Keratinocyte (primary cell): ENCODE measurements at regions not wholly inside any gene's neighbourhood (a gene's known extent, or its start where the extent isn't known, plus 50 kb on each side); places are given as distances from the start of the nearest gene placed in this dataset.

Source experiments
- DNase-seq: peaks from one replicate; pipeline ENCODE4 v3.0.0-alpha.2; 2011; ENCODE audit warnings: low read depth, missing footprints, low spot score
- FAIRE-seq: peaks from 2 replicates; lab custom pipeline; 2011; peaks lifted over from hg19 to GRCh38; lab: Jason Lieb, UNC
- H2AFZ ChIP-seq: 2 replicates; pipeline ENCODE4 v1.6.0; 2012; ENCODE audit warnings: low read length, control low read depth, inconsistent platforms; ENCODE audit not compliant: control insufficient read depth
- H3K27ac ChIP-seq: 2 replicates; pipeline ENCODE4 v1.5.1; 2011; ENCODE audit warnings: low read length; ENCODE audit not compliant: control insufficient read depth, insufficient read depth
- H3K27me3 ChIP-seq: 3 replicates; pipeline ENCODE4 v1.6.0; 2011; ENCODE audit warnings: low read length; ENCODE audit not compliant: control insufficient read depth, insufficient read depth; ENCODE audit errors: extremely low read depth
- H3K36me3 ChIP-seq, 2 experiments: 2 replicates in 1 of 2; 3 replicates in 1 of 2; pipeline ENCODE4 v1.5.1; 2011; ENCODE audit warnings: low read length in 2 of 2, mild to moderate bottlenecking in 1 of 2; ENCODE audit not compliant: control insufficient read depth in 2 of 2, insufficient read depth in 2 of 2; ENCODE audit errors: extremely low read depth in 1 of 2
- H3K4me1 ChIP-seq: 3 replicates; pipeline ENCODE4 v1.5.1; 2011; ENCODE audit warnings: low read length; ENCODE audit not compliant: control insufficient read depth, insufficient read depth; ENCODE audit errors: extremely low read depth
- H3K4me2 ChIP-seq: 3 replicates; pipeline ENCODE4 v1.6.0; 2011; ENCODE audit warnings: low read depth, low read length; ENCODE audit not compliant: control insufficient read depth, insufficient read depth; ENCODE audit errors: extremely low read depth
- H3K4me3 ChIP-seq, 3 experiments: fragments of 200-600 bp in 1 of 3; sonication (generic) in 1 of 3; 2 replicates in 2 of 3; 3 replicates in 1 of 3; pipeline ENCODE4 v1.5.1; 2011 to 2016; ENCODE audit warnings: low read length in 3 of 3, mild to moderate bottlenecking in 3 of 3, control low read depth in 2 of 3, inconsistent platforms in 1 of 3, low read depth in 1 of 3, mixed read lengths in 1 of 3, mixed run types in 1 of 3, moderate library complexity in 1 of 3; ENCODE audit not compliant: control insufficient read depth in 2 of 3, insufficient read depth in 2 of 3; ENCODE audit errors: extremely low read depth in 1 of 3
- H3K79me2 ChIP-seq: 2 replicates; pipeline ENCODE4 v1.6.0; 2012; ENCODE audit warnings: low read length; ENCODE audit not compliant: control insufficient read depth, insufficient read depth
- H3K9ac ChIP-seq: 3 replicates; pipeline ENCODE4 v1.6.0; 2011; ENCODE audit warnings: low read length; ENCODE audit not compliant: control insufficient read depth, insufficient read depth; ENCODE audit errors: extremely low read depth
- H3K9me1 ChIP-seq: 3 replicates; pipeline ENCODE4 v1.6.0; 2011; ENCODE audit warnings: low read length; ENCODE audit not compliant: control insufficient read depth, insufficient read depth; ENCODE audit errors: extremely low read depth
- H3K9me3 ChIP-seq: 2 replicates; pipeline ENCODE4 v1.5.1; 2012; ENCODE audit warnings: low read depth, low read length; ENCODE audit not compliant: control insufficient read depth
- H4K20me1 ChIP-seq: 3 replicates; pipeline ENCODE4 v1.6.0; 2011; ENCODE audit warnings: low read length; ENCODE audit not compliant: control insufficient read depth, insufficient read depth; ENCODE audit errors: extremely low read depth
- EZH2 ChIP-seq: IDR thresholded peaks from one replicate; pipeline ENCODE4 v1.6.1; 2012; ENCODE audit warnings: inconsistent platforms, mild to moderate bottlenecking, low read length, moderate library complexity
- dilution Hi-C: fragments of 300-500 bp; cut with MboI; formaldehyde crosslinking; loops from one replicate; pipeline ENCODE4 v1.7.0; 2020; ENCODE audit warnings: low sequenced_read_pairs; ENCODE audit not compliant: extremely low pct_ligation_motif_present
- TF ChIP-seq, protein P1 (sequence below), 3 experiments: IDR thresholded peaks in 1 of 3; conservative IDR thresholded peaks in 1 of 3; optimal IDR thresholded peaks in 1 of 3; 2 replicates in 2 of 3; 3 replicates in 1 of 3; pipeline versions ENCODE3 to v1.5.1; 2011; ENCODE audit warnings: low read length in 3 of 3, mild to moderate bottlenecking in 3 of 3, moderate library complexity in 2 of 3, control low read depth in 1 of 3, inconsistent platforms in 1 of 3; ENCODE audit not compliant: insufficient read depth in 2 of 3; ENCODE audit errors: extremely low read depth in 1 of 3

GRCh38 chr12:91766454-91766853 lies 379.2 kb downstream of the BTG1 start:
- H4K20me1 ChIP-seq, result no peaks in the 10 kb centered on the region
- H3K27ac ChIP-seq, result no peak overlapping the region
- H3K9me3 ChIP-seq, result no peaks in the 10 kb centered on the region
- H3K9me1 ChIP-seq, result no peaks in the 10 kb centered on the region
- TF ChIP-seq EZH2, result no peak
- TF ChIP-seq, protein P1, sequence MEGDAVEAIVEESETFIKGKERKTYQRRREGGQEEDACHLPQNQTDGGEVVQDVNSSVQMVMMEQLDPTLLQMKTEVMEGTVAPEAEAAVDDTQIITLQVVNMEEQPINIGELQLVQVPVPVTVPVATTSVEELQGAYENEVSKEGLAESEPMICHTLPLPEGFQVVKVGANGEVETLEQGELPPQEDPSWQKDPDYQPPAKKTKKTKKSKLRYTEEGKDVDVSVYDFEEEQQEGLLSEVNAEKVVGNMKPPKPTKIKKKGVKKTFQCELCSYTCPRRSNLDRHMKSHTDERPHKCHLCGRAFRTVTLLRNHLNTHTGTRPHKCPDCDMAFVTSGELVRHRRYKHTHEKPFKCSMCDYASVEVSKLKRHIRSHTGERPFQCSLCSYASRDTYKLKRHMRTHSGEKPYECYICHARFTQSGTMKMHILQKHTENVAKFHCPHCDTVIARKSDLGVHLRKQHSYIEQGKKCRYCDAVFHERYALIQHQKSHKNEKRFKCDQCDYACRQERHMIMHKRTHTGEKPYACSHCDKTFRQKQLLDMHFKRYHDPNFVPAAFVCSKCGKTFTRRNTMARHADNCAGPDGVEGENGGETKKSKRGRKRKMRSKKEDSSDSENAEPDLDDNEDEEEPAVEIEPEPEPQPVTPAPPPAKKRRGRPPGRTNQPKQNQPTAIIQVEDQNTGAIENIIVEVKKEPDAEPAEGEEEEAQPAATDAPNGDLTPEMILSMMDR (optimal IDR thresholded peaks at IDR 0.05 in 1 of 3, IDR thresholded peaks at IDR 0.05 in 1 of 3, conservative IDR thresholded peaks at IDR 0.05 in 1 of 3; ENCODE audit: extremely low read depth in 1 of 3, insufficient read depth in 2 of 3, low read length in 3 of 3), result no peak
- no peak overlapping the region for H3K9ac ChIP-seq
- dilution Hi-C loops, result no loop called here
- no peaks in the 10 kb centered on the region for H3K36me3 ChIP-seq
- no peak overlapping the region for H3K4me2 ChIP-seq
- FAIRE-seq, result no peak
- no peaks in the 10 kb centered on the region for H3K27me3 ChIP-seq
- DNase-seq, result no peak
- no peak overlapping the region for H3K4me3 ChIP-seq
- no peak overlapping the region for H2AFZ ChIP-seq
- no peaks in the 10 kb centered on the region for H3K4me1 ChIP-seq
- H3K79me2 ChIP-seq, result no peaks in the 10 kb centered on the region

DNA sequence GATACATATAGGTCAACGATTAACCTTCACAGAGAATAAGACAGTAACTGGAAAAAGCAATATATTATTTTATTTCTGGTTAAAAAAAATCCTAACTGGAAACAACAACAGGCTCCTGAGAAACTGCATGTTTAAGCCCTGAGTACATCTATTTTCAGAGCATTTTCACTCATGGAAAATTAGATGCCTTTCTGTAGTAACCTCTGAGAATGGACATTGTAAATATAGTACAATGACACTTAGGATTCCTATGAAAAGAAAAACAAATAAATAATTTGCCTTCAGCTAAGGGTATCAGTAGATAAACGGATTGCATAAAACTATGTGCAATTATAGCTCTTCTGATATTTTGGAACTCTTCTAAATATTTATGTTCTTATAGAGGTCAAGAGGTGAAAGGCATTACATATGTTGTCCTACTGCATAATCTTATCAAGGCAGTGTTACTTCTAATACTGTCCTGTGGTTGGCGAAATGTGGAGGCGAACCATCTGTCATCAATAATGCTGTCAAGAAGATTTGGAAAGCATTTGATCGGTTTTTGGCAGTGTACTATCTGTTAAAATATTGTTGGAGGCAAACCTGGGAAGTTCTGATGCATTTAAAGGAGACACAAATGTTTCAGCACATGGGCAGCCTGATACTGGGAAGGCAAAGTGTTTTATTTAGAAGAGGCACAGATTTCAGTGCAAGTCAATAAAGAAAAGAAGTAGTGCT lies 381.8 kb downstream of the BTG1 start:
- no peak for FAIRE-seq
- Histone ChIP-seq H3K9ac (no peak overlapping the region), H3K4me2 (no peak overlapping the region), H3K36me3 (no peaks in the 10 kb centered on the region), H3K79me2 (no peaks in the 10 kb centered on the region), H3K4me3 (no peak overlapping the region), H3K9me3 (no peaks in the 10 kb centered on the region), H2AFZ (no peak overlapping the region), H3K4me1 (no peaks in the 10 kb centered on the region), H4K20me1 (no peaks in the 10 kb centered on the region), H3K27me3 (no peaks in the 10 kb centered on the region), H3K27ac (no peak overlapping the region), H3K9me1 (no peaks in the 10 kb centered on the region)
- no peak for TF ChIP-seq EZH2
- TF ChIP-seq, protein P1 (optimal IDR thresholded peaks at IDR 0.05 in 1 of 3, IDR thresholded peaks at IDR 0.05 in 1 of 3, conservative IDR thresholded peaks at IDR 0.05 in 1 of 3; ENCODE audit: extremely low read depth in 1 of 3, insufficient read depth in 2 of 3, low read length in 3 of 3), result no peak
- dilution Hi-C loops, result no loop called here
- DNase-seq, result no peak
